ENCODE measurements at regions not wholly inside any gene's neighbourhood (a gene's known extent, or its start where the extent isn't known, plus 50 kb on each side); places are given as distances from the start of the nearest gene placed in this dataset.
"Not testable (repeated sequence)": the region's sequence is repeated elsewhere in the genome, so short reads cannot be mapped to it uniquely, and the experiment has no call there.

GRCh38 chr6:135605278-135605790 is 107.8 kb upstream of the AHI1 start:
- Histone ChIP-seq H3K9ac (ENCODE audit: insufficient read depth in 1 of 2, low read length in 2 of 2) (no peak overlapping the region), H3K27me3 (ENCODE audit: control insufficient read depth in 3 of 3, insufficient read depth in 3 of 3, low read length in 2 of 3) (no peaks in the 10 kb centered on the region), H3K4me3 (no peak overlapping the region), H3K27ac (ENCODE audit: low read depth in 1 of 2, low read length in 1 of 2) (no peak overlapping the region), H3K36me3 (ENCODE audit: control insufficient read depth in 4 of 4, insufficient read depth in 4 of 4, low read length in 4 of 4) (no peaks in the 10 kb centered on the region), H3K4me1 (ENCODE audit: control insufficient read depth in 5 of 5, insufficient read depth in 5 of 5, low read length in 5 of 5) (no peaks in the 10 kb centered on the region), H3K9me3 (ENCODE audit: control insufficient read depth in 4 of 4, insufficient read depth in 3 of 4, low read length in 3 of 4) (peaks cover 0 to 2% (median 0%) of the 10 kb centered on the region in 4 donors)
- WGBS, 2 donors, result 48 to 66% methylated on average over 2 of the region's 2 CpGs
- DNase-seq (no peak), ATAC-seq (ENCODE audit: insufficient read depth, low FRiP score) (no peak)
- no peak for TF ChIP-seq CTCF (IDR thresholded peaks at IDR 0.05; ENCODE audit: control extremely low read depth, extremely low read depth)

DNA sequence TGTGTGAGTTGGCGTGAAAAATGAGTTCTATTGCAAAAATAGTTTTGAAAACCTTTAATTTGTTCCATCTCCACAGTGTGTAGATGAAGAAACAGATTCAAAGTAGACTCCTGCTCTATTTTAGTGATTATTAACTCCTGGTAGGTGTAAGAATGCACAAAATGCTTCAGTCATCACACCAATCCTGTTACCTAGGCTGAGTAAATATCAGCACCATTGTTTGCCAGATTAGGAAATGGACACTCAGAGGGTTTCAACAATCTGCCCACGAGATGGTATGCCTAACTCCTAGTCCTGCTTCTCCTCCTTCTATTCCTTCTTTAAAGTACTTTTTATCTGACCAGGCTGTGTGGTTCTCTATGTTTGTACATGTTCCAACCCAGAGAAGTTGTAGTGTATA is 108.9 kb upstream of the AHI1 start:
- ATAC-seq (ENCODE audit: insufficient read depth, low FRiP score) (no peak), DNase-seq (no peak)
- Histone ChIP-seq H3K9me3 (ENCODE audit: control insufficient read depth in 4 of 4, insufficient read depth in 3 of 4, low read length in 3 of 4) (peaks cover 0 to 2% (median 0%) of the 10 kb centered on the region in 4 donors), H3K27ac (ENCODE audit: low read depth in 1 of 2, low read length in 1 of 2) (no peak overlapping the region), H3K27me3 (ENCODE audit: control insufficient read depth in 3 of 3, insufficient read depth in 3 of 3, low read length in 2 of 3) (no peaks in the 10 kb centered on the region), H3K9ac (ENCODE audit: insufficient read depth in 1 of 2, low read length in 2 of 2) (no peak overlapping the region), H3K36me3 (ENCODE audit: control insufficient read depth in 4 of 4, insufficient read depth in 4 of 4, low read length in 4 of 4) (no peaks in the 10 kb centered on the region), H3K4me3 (no peak overlapping the region), H3K4me1 (ENCODE audit: control insufficient read depth in 5 of 5, insufficient read depth in 5 of 5, low read length in 5 of 5) (no peaks in the 10 kb centered on the region)
- no peak for TF ChIP-seq CTCF (IDR thresholded peaks at IDR 0.05; ENCODE audit: control extremely low read depth, extremely low read depth)
- WGBS, 2 donors, result 61 to 69% methylated on average over 2 of the region's 2 CpGs

DNA sequence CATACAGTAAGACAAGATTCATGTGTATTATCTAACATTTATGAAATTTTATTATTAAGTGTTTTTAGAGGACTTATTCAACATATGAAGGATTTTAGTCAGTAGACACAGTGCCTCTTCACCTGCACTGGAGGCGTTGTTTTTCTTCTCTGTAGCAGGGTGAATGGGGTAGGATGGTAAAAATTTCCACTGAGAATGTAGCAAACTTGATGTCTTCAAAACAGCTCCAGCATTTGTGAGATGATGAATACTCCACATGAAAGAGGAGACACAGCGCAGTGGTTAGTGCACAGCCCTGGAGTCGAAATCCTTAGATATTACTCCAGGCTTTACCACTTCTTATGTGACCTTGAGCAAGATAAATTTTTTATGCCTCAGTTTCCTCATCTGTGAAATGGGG is 110.5 kb upstream of the AHI1 start:
- H3K4me1 ChIP-seq (ENCODE audit: control insufficient read depth in 5 of 5, insufficient read depth in 5 of 5, low read length in 5 of 5), result no peaks in the 10 kb centered on the region
- H3K4me3 ChIP-seq, result no peak overlapping the region
- H3K9me3 ChIP-seq (ENCODE audit: control insufficient read depth in 4 of 4, insufficient read depth in 3 of 4, low read length in 3 of 4), result no peaks in the 10 kb centered on the region
- no peak overlapping the region for H3K9ac ChIP-seq (ENCODE audit: insufficient read depth in 1 of 2, low read length in 2 of 2)
- DNase-seq (no peak), ATAC-seq (ENCODE audit: insufficient read depth, low FRiP score) (no peak)
- 92 to 93% methylated on average over 3 of the region's 3 CpGs for WGBS, 2 donors
- H3K27me3 ChIP-seq (ENCODE audit: control insufficient read depth in 3 of 3, insufficient read depth in 3 of 3, low read length in 2 of 3), result no peaks in the 10 kb centered on the region
- TF ChIP-seq CTCF (IDR thresholded peaks at IDR 0.05; ENCODE audit: control extremely low read depth, extremely low read depth), result no peak
- H3K36me3 ChIP-seq (ENCODE audit: control insufficient read depth in 4 of 4, insufficient read depth in 4 of 4, low read length in 4 of 4), result no peaks in the 10 kb centered on the region
- no peak overlapping the region for H3K27ac ChIP-seq (ENCODE audit: low read depth in 1 of 2, low read length in 1 of 2)

DNA sequence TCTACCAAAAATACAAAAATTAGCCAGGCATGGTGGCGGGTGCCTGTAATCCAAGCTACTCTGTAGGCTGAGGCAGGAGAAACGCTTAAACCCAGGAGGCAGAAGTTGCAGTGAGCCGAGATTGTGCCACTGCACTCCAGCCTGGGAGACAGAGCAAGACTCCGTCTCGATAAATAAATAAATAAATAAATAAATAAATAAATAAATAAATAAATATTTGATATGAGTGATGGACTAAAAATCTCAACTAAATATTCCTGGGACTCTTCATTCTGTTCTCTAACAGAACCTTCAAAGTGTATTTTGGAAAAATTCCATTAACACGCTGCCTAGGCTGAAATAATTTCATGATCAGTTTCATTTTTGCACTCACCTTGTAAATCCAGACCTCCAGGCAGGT is 112.7 kb upstream of the AHI1 start:
- H3K9me3 ChIP-seq (ENCODE audit: control insufficient read depth in 4 of 4, insufficient read depth in 3 of 4, low read length in 3 of 4); H3K4me1 ChIP-seq (ENCODE audit: control insufficient read depth in 5 of 5, insufficient read depth in 5 of 5, low read length in 5 of 5); H3K9ac ChIP-seq (ENCODE audit: insufficient read depth in 1 of 2, low read length in 2 of 2); H3K27ac ChIP-seq (ENCODE audit: low read depth in 1 of 2, low read length in 1 of 2); H3K27me3 ChIP-seq (ENCODE audit: control insufficient read depth in 3 of 3, insufficient read depth in 3 of 3, low read length in 2 of 3); H3K4me3 ChIP-seq; ATAC-seq (ENCODE audit: insufficient read depth, low FRiP score); DNase-seq; H3K36me3 ChIP-seq (ENCODE audit: control insufficient read depth in 4 of 4, insufficient read depth in 4 of 4, low read length in 4 of 4): not testable (repeated sequence)
- WGBS, 2 donors, result 96% methylated on average over 6 of the region's 6 CpGs
